ENCODE measurements at regions not wholly inside any gene's neighbourhood (a gene's known extent, or its start where the extent isn't known, plus 50 kb on each side); places are given as distances from the start of the nearest gene placed in this dataset.

- no peak for DNase-seq (ENCODE audit: low read depth)
Observed at GRCh38 chr22:47343611-47344010, 581.2 kb downstream of the TBC1D22A start.

- no peak for DNase-seq (ENCODE audit: low read depth)
Observed at GRCh38 chr22:47342446-47342845, 580.0 kb downstream of the TBC1D22A start.

- no peak for DNase-seq (ENCODE audit: low read depth)
Observed at GRCh38 chr22:47341464-47341863, 579.0 kb downstream of the TBC1D22A start.

GRCh38 chr22:47340851-47341436, 578.5 kb downstream of the TBC1D22A start:
- DNase-seq (ENCODE audit: low read depth), result peak; percentile 67

GRCh38 chr22:47337161-47337621, 574.7 kb downstream of the TBC1D22A start:
- peak; percentile 95 for DNase-seq (ENCODE audit: low read depth)

GRCh38 chr22:47335958-47336357, 573.5 kb downstream of the TBC1D22A start:
- DNase-seq (ENCODE audit: low read depth), result no peak

- DNase-seq (ENCODE audit: low read depth), result no peak
Observed at GRCh38 chr22:47335460-47335859, 573.0 kb downstream of the TBC1D22A start.

GRCh38 chr22:47334601-47335000, 572.2 kb downstream of the TBC1D22A start:
- DNase-seq (ENCODE audit: low read depth), result no peak

GRCh38 chr22:47333625-47334024, 571.2 kb downstream of the TBC1D22A start:
- peak; percentile 79 for DNase-seq (ENCODE audit: low read depth)

GRCh38 chr22:47332246-47332980, 570.0 kb downstream of the TBC1D22A start:
- DNase-seq (ENCODE audit: low read depth), result no peak

GRCh38 chr22:47331750-47332149, 569.3 kb downstream of the TBC1D22A start:
- no peak for DNase-seq (ENCODE audit: low read depth)

- peak; percentile 53 for DNase-seq (ENCODE audit: low read depth)
Observed at GRCh38 chr22:47329727-47330650, 567.5 kb downstream of the TBC1D22A start.

- peak; percentile 99 for DNase-seq (ENCODE audit: low read depth)
Observed at GRCh38 chr22:47328550-47329243, 566.2 kb downstream of the TBC1D22A start.

GRCh38 chr22:47327241-47327640, 564.8 kb downstream of the TBC1D22A start:
- DNase-seq (ENCODE audit: low read depth), result no peak

GRCh38 chr22:47325249-47325648, 562.8 kb downstream of the TBC1D22A start:
- DNase-seq (ENCODE audit: low read depth), result no peak

GRCh38 chr22:47324435-47324990, 562.1 kb downstream of the TBC1D22A start:
- DNase-seq (ENCODE audit: low read depth), result no peak

- DNase-seq (ENCODE audit: low read depth), result no peak
Observed at GRCh38 chr22:47323518-47323917, 561.1 kb downstream of the TBC1D22A start.

- DNase-seq (ENCODE audit: low read depth), result peak; percentile 9
Observed at GRCh38 chr22:47322854-47323253, 560.4 kb downstream of the TBC1D22A start.

GRCh38 chr22:47320560-47320959, 558.1 kb downstream of the TBC1D22A start:
- DNase-seq (ENCODE audit: low read depth), result no peak

- DNase-seq (ENCODE audit: low read depth), result no peak
Observed at GRCh38 chr22:47318041-47318737, 555.7 kb downstream of the TBC1D22A start.
